Panc1 (cell line): ENCODE measurements at regions not wholly inside any gene's neighbourhood (a gene's known extent, or its start where the extent isn't known, plus 50 kb on each side); places are given as distances from the start of the nearest gene placed in this dataset.

Experiments
- POLR2AphosphoS5 ChIP-seq: IDR thresholded peaks from 2 replicates; pipeline ENCODE4 v1.6.1; 2012; ENCODE audit warnings: mild to moderate bottlenecking, low read depth, low read length, moderate library complexity
- SIN3A ChIP-seq: IDR thresholded peaks from 2 replicates; pipeline ENCODE4 v1.6.1; 2012; ENCODE audit warnings: low read depth, mild to moderate bottlenecking, low read length, moderate library complexity, borderline replicate concordance; ENCODE audit not compliant: insufficient read depth
- TCF7L2 ChIP-seq: IDR thresholded peaks from 2 replicates; pipeline ENCODE4 v1.6.1; 2011; ENCODE audit warnings: mild to moderate bottlenecking, low read depth, low read length, inconsistent platforms
- TF ChIP-seq, protein P1 (sequence below): fragments of 450-650 bp; IDR thresholded peaks from 2 replicates; pipeline ENCODE4 v1.5.1; 2017; ENCODE audit warnings: mild to moderate bottlenecking
- TF ChIP-seq, protein P2 (sequence below), 2 experiments: IDR thresholded peaks; 2 replicates each; pipeline ENCODE4 v1.6.1; 2011 to 2012; ENCODE audit warnings: low read depth in 2 of 2, control low read depth in 1 of 2, low read length in 1 of 2, mild to moderate bottlenecking in 1 of 2, moderate library complexity in 1 of 2; ENCODE audit not compliant: insufficient read depth in 1 of 2

GRCh38 chr19:28498404-28498976 lies 714.5 kb downstream of the UQCRFS1 start:
- TF ChIP-seq SIN3A: no peak
- TF ChIP-seq, protein P1, sequence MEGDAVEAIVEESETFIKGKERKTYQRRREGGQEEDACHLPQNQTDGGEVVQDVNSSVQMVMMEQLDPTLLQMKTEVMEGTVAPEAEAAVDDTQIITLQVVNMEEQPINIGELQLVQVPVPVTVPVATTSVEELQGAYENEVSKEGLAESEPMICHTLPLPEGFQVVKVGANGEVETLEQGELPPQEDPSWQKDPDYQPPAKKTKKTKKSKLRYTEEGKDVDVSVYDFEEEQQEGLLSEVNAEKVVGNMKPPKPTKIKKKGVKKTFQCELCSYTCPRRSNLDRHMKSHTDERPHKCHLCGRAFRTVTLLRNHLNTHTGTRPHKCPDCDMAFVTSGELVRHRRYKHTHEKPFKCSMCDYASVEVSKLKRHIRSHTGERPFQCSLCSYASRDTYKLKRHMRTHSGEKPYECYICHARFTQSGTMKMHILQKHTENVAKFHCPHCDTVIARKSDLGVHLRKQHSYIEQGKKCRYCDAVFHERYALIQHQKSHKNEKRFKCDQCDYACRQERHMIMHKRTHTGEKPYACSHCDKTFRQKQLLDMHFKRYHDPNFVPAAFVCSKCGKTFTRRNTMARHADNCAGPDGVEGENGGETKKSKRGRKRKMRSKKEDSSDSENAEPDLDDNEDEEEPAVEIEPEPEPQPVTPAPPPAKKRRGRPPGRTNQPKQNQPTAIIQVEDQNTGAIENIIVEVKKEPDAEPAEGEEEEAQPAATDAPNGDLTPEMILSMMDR: no peak
- TF ChIP-seq TCF7L2: no peak
- TF ChIP-seq, protein P2, sequence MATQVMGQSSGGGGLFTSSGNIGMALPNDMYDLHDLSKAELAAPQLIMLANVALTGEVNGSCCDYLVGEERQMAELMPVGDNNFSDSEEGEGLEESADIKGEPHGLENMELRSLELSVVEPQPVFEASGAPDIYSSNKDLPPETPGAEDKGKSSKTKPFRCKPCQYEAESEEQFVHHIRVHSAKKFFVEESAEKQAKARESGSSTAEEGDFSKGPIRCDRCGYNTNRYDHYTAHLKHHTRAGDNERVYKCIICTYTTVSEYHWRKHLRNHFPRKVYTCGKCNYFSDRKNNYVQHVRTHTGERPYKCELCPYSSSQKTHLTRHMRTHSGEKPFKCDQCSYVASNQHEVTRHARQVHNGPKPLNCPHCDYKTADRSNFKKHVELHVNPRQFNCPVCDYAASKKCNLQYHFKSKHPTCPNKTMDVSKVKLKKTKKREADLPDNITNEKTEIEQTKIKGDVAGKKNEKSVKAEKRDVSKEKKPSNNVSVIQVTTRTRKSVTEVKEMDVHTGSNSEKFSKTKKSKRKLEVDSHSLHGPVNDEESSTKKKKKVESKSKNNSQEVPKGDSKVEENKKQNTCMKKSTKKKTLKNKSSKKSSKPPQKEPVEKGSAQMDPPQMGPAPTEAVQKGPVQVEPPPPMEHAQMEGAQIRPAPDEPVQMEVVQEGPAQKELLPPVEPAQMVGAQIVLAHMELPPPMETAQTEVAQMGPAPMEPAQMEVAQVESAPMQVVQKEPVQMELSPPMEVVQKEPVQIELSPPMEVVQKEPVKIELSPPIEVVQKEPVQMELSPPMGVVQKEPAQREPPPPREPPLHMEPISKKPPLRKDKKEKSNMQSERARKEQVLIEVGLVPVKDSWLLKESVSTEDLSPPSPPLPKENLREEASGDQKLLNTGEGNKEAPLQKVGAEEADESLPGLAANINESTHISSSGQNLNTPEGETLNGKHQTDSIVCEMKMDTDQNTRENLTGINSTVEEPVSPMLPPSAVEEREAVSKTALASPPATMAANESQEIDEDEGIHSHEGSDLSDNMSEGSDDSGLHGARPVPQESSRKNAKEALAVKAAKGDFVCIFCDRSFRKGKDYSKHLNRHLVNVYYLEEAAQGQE (IDR thresholded peaks at IDR 0.05; ENCODE audit: insufficient read depth in 1 of 2, low read depth in 2 of 2, low read length in 1 of 2): no peak
- TF ChIP-seq POLR2AphosphoS5: no peak
